GM23338 (cell line): ENCODE measurements at regions not wholly inside any gene's neighbourhood (a gene's known extent, or its start where the extent isn't known, plus 50 kb on each side); places are given as distances from the start of the nearest gene placed in this dataset.

ENCODE experiments used
- ATAC-seq: fragments of 200-7000 bp; cut with Tn5 transposase; 3 replicates; pipeline ENCODE4 v1.9.1; 2020
- DNase-seq: peaks from one replicate; pipeline ENCODE4 v3.0.0-alpha.2; 2015; ENCODE audit warnings: low spot score
- H2AFZ ChIP-seq: fragments of 200-600 bp; sonication (generic); 2 replicates; pipeline ENCODE4 v1.8.0; 2016; ENCODE audit warnings: antibody characterized with exemption, mild to moderate bottlenecking, moderate library complexity
- H3F3A ChIP-seq: fragments of 200-600 bp; sonication (generic); replicated peaks from 2 replicates; pipeline ENCODE4 v1.8.0; 2017; ENCODE audit warnings: antibody characterized with exemption, mixed run types, low read depth
- H3K27ac ChIP-seq: fragments of 200-600 bp; sonication (generic); 2 replicates; pipeline ENCODE4 v1.6.1; 2016; ENCODE audit warnings: low read depth
- H3K27me3 ChIP-seq: fragments of 200-600 bp; sonication (generic); 2 replicates; pipeline ENCODE4 v1.8.0; 2016; ENCODE audit warnings: mild to moderate bottlenecking, mixed run types, moderate library complexity; ENCODE audit not compliant: insufficient read depth
- H3K36me3 ChIP-seq: fragments of 200-600 bp; sonication (generic); 2 replicates; pipeline ENCODE4 v1.8.0; 2016; ENCODE audit warnings: mild to moderate bottlenecking; ENCODE audit not compliant: insufficient read depth
- H3K4me1 ChIP-seq: fragments of 200-600 bp; sonication (generic); 2 replicates; pipeline ENCODE4 v1.8.0; 2016; ENCODE audit warnings: mild to moderate bottlenecking, moderate library complexity; ENCODE audit not compliant: insufficient read depth
- H3K4me2 ChIP-seq: fragments of 200-600 bp; sonication (generic); 2 replicates; pipeline ENCODE4 v1.7.1; 2017; ENCODE audit warnings: mixed run types
- H3K4me3 ChIP-seq: fragments of 200-600 bp; sonication (generic); 2 replicates; pipeline ENCODE4 v1.6.1; 2016; ENCODE audit warnings: mixed run types
- H3K79me2 ChIP-seq: fragments of 200-600 bp; sonication (generic); replicated peaks from 2 replicates; pipeline ENCODE4 v1.8.0; 2017; ENCODE audit warnings: mild to moderate bottlenecking; ENCODE audit not compliant: insufficient read depth
- H3K9me2 ChIP-seq: fragments of 200-600 bp; sonication (generic); 2 replicates; pipeline ENCODE4 v1.8.0; 2017; ENCODE audit not compliant: insufficient read depth
- H4K20me1 ChIP-seq: fragments of 200-600 bp; sonication (generic); replicated peaks from 2 replicates; pipeline ENCODE4 v1.8.0; 2017; ENCODE audit warnings: mild to moderate bottlenecking; ENCODE audit not compliant: insufficient read depth
- H3K27ac Mint-ChIP-seq: 2 replicates; pipeline ENCODE4 v1.8.0; 2020; ENCODE audit warnings: inconsistent platforms, mild to moderate bottlenecking, moderate library complexity, mixed read lengths
- H3K27me3 Mint-ChIP-seq: 3 replicates; pipeline ENCODE4 v1.8.0; 2022; ENCODE audit warnings: low read depth, mild to moderate bottlenecking, moderate library complexity, mixed read lengths, inconsistent platforms; ENCODE audit not compliant: insufficient read depth, poor library complexity
- H3K36me3 Mint-ChIP-seq: 3 replicates; pipeline ENCODE4 v1.8.0; 2021; ENCODE audit warnings: low read depth, mild to moderate bottlenecking, inconsistent platforms, moderate library complexity, mixed read lengths
- H3K4me1 Mint-ChIP-seq: 3 replicates; pipeline ENCODE4 v1.8.0; 2020; ENCODE audit warnings: mild to moderate bottlenecking, inconsistent platforms, mixed read lengths
- H3K4me3 Mint-ChIP-seq: 3 replicates; pipeline ENCODE4 v1.8.0; 2021; ENCODE audit warnings: moderate library complexity, mild to moderate bottlenecking, inconsistent platforms, mixed read lengths
- H3K9me3 Mint-ChIP-seq: 3 replicates; pipeline ENCODE4 v1.8.0; 2020; ENCODE audit warnings: moderate library complexity, mild to moderate bottlenecking, inconsistent platforms, mixed read lengths
- CREB1 ChIP-seq: fragments of 250-450 bp; sonication (Bioruptor Pico); IDR thresholded peaks from 2 replicates; pipeline ENCODE4 v1.5.0; 2020; ENCODE audit warnings: low read depth, mild to moderate bottlenecking, moderate library complexity
- EZH2 ChIP-seq: fragments of 200-600 bp; sonication (generic); IDR thresholded peaks from one replicate; pipeline ENCODE4 v1.8.0; 2017; ENCODE audit warnings: antibody characterized with exemption, mild to moderate bottlenecking, low read depth; ENCODE audit not compliant: unreplicated experiment
- EZH2phosphoT487 ChIP-seq: fragments of 200-600 bp; sonication (generic); IDR thresholded peaks from one replicate; pipeline ENCODE4 v1.8.1; 2018; ENCODE audit warnings: antibody characterized with exemption; ENCODE audit not compliant: unreplicated experiment
- POLR2AphosphoS5 ChIP-seq: IDR thresholded peaks from 2 replicates; pipeline ENCODE4 v1.6.1; 2016; ENCODE audit warnings: antibody characterized with exemption, low read depth
- STAT1 ChIP-seq: IDR thresholded peaks from one replicate; pipeline ENCODE4 v1.6.1; 2016; ENCODE audit warnings: antibody characterized with exemption; ENCODE audit not compliant: unreplicated experiment
- ZNF114 ChIP-seq: fragments of 250-450 bp; sonication (Bioruptor Pico); IDR thresholded peaks from 2 replicates; pipeline ENCODE4 v1.5.0; 2020; ENCODE audit warnings: mild to moderate bottlenecking, moderate library complexity
- TF ChIP-seq, protein P1 (sequence below), 2 experiments: fragments of 200-600 bp in 1 of 2; sonication (generic) in 1 of 2; conservative IDR thresholded peaks; 2 replicates each; pipeline versions ENCODE4 v1.5.1 to v1.6.1; 2016 to 2017; ENCODE audit warnings: antibody characterized with exemption in 2 of 2, low read depth in 2 of 2, mild to moderate bottlenecking in 2 of 2, moderate library complexity in 1 of 2
- TF ChIP-seq, protein P2 (sequence below): fragments of 250-450 bp; sonication (Bioruptor Pico); IDR thresholded peaks from 2 replicates; pipeline ENCODE4 v1.5.0; 2020; ENCODE audit warnings: mild to moderate bottlenecking, moderate library complexity

DNA sequence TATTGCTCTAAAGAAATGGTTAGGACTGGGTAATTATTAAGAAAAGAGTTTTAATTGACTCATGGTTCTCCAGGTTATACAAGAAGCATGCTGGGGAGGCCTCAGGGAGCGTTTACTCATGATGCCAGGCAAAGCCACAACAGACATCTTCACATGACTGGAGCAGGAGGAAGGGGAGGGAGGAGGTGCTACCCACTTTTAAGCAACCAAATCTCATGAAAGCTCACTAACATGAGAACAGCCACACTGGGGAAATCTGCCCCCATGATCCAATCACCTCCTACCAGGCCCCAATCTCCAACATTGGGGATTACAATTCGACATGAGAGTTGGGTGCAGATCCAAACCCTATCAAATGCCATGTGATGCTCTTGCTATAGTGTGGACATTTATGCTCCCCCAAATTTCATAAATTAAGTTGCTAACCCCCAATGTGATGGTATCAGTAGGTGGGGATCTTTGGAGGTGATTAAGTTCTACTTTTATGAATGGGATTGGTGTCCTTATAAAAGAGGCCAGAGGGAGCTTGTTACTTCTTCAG is 773.6 kb upstream of the CDH10 start:
- H3K27ac Mint-ChIP-seq: peak overlapping the region; percentile 52; the same call in 1 of the 2 replicates
- no peaks in the 10 kb centered on the region for H3K9me2 ChIP-seq
- no peak overlapping the region for H3K4me2 ChIP-seq
- peaks cover 31% of the 10 kb centered on the region for H4K20me1 ChIP-seq
- peak; percentile 43 for DNase-seq
- no peaks in the 10 kb centered on the region; the same call in 1 of the 3 replicates for H3K9me3 Mint-ChIP-seq
- H3K4me3 Mint-ChIP-seq: no peak overlapping the region
- peaks cover 10% of the 10 kb centered on the region; the same call in 2 of the 3 replicates for H3K4me1 Mint-ChIP-seq
- H2AFZ ChIP-seq: no peak overlapping the region
- H3K27me3 ChIP-seq: no peaks in the 10 kb centered on the region
- H3K27ac ChIP-seq: peak overlapping the region; percentile 5; the same call in 1 of the 2 replicates
- H3K36me3 ChIP-seq: no peaks in the 10 kb centered on the region; the same call in 1 of the 2 replicates
- H3K4me3 ChIP-seq: no peak overlapping the region
- peaks cover 10% of the 10 kb centered on the region; the same call in 1 of the 2 replicates for H3F3A ChIP-seq
- peak; percentile 48 for ATAC-seq
- peak; percentile 68 for TF ChIP-seq POLR2AphosphoS5
- TF ChIP-seq STAT1: no peak
- TF ChIP-seq, protein P1, sequence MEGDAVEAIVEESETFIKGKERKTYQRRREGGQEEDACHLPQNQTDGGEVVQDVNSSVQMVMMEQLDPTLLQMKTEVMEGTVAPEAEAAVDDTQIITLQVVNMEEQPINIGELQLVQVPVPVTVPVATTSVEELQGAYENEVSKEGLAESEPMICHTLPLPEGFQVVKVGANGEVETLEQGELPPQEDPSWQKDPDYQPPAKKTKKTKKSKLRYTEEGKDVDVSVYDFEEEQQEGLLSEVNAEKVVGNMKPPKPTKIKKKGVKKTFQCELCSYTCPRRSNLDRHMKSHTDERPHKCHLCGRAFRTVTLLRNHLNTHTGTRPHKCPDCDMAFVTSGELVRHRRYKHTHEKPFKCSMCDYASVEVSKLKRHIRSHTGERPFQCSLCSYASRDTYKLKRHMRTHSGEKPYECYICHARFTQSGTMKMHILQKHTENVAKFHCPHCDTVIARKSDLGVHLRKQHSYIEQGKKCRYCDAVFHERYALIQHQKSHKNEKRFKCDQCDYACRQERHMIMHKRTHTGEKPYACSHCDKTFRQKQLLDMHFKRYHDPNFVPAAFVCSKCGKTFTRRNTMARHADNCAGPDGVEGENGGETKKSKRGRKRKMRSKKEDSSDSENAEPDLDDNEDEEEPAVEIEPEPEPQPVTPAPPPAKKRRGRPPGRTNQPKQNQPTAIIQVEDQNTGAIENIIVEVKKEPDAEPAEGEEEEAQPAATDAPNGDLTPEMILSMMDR (conservative IDR thresholded peaks at IDR 0.05; ENCODE audit: low read depth in 2 of 2): no peak
- no peak for TF ChIP-seq EZH2phosphoT487
- peaks cover 17% of the 10 kb centered on the region for H3K36me3 Mint-ChIP-seq
- peaks cover 9% of the 10 kb centered on the region; the same call in 1 of the 2 replicates for H3K79me2 ChIP-seq
- H3K27me3 Mint-ChIP-seq: peaks cover 3% of the 10 kb centered on the region
- H3K4me1 ChIP-seq: no peaks in the 10 kb centered on the region

DNA sequence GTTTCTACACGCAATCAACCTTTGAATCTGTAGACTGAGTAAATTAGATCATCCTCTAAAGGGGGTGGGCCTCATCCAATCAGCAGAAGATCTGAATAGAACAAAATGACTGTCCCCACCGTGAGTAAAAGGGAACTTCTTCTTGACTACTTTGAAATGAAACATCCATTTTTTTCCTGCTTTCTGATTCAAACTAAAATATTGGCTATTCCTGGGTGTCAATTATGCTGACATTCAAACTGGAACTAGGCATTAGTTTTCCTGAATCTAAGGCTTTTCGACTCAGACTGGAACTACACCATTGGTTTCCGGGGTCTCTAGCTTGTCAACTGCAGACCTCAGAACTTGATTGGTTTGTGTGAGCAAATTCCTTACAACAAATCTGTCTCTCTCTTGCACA is 772.2 kb upstream of the CDH10 start:
- no peak overlapping the region for H3K4me3 Mint-ChIP-seq
- no peaks in the 10 kb centered on the region for H3K4me1 ChIP-seq
- ATAC-seq (no peak), DNase-seq (no peak)
- peaks cover 9% of the 10 kb centered on the region; the same call in 1 of the 2 replicates for H3K79me2 ChIP-seq
- H3K4me2 ChIP-seq: no peak overlapping the region
- H4K20me1 ChIP-seq: peaks cover 21% of the 10 kb centered on the region
- H3K9me2 ChIP-seq: no peaks in the 10 kb centered on the region
- H3K27me3 Mint-ChIP-seq: peaks cover 3% of the 10 kb centered on the region
- H3K36me3 Mint-ChIP-seq: peaks cover 21% of the 10 kb centered on the region
- no peak overlapping the region for H3K27ac ChIP-seq
- no peak overlapping the region for H3K27ac Mint-ChIP-seq
- no peaks in the 10 kb centered on the region; the same call in 2 of the 3 replicates for H3K9me3 Mint-ChIP-seq
- no peak overlapping the region for H2AFZ ChIP-seq
- no peaks in the 10 kb centered on the region; the same call in 1 of the 2 replicates for H3K36me3 ChIP-seq
- peaks cover 5% of the 10 kb centered on the region; the same call in 1 of the 3 replicates for H3K4me1 Mint-ChIP-seq
- H3K27me3 ChIP-seq: no peaks in the 10 kb centered on the region
- H3K4me3 ChIP-seq: no peak overlapping the region
- peaks cover 10% of the 10 kb centered on the region; the same call in 1 of the 2 replicates for H3F3A ChIP-seq
- TF ChIP-seq CREB1 (CRISPR knock-in tag) (no peak), POLR2AphosphoS5 (no peak), EZH2phosphoT487 (no peak), EZH2 (no peak), ZNF114 (no peak)
- TF ChIP-seq, protein P1 (conservative IDR thresholded peaks at IDR 0.05; ENCODE audit: low read depth in 2 of 2): no peak
- TF ChIP-seq, protein P2, sequence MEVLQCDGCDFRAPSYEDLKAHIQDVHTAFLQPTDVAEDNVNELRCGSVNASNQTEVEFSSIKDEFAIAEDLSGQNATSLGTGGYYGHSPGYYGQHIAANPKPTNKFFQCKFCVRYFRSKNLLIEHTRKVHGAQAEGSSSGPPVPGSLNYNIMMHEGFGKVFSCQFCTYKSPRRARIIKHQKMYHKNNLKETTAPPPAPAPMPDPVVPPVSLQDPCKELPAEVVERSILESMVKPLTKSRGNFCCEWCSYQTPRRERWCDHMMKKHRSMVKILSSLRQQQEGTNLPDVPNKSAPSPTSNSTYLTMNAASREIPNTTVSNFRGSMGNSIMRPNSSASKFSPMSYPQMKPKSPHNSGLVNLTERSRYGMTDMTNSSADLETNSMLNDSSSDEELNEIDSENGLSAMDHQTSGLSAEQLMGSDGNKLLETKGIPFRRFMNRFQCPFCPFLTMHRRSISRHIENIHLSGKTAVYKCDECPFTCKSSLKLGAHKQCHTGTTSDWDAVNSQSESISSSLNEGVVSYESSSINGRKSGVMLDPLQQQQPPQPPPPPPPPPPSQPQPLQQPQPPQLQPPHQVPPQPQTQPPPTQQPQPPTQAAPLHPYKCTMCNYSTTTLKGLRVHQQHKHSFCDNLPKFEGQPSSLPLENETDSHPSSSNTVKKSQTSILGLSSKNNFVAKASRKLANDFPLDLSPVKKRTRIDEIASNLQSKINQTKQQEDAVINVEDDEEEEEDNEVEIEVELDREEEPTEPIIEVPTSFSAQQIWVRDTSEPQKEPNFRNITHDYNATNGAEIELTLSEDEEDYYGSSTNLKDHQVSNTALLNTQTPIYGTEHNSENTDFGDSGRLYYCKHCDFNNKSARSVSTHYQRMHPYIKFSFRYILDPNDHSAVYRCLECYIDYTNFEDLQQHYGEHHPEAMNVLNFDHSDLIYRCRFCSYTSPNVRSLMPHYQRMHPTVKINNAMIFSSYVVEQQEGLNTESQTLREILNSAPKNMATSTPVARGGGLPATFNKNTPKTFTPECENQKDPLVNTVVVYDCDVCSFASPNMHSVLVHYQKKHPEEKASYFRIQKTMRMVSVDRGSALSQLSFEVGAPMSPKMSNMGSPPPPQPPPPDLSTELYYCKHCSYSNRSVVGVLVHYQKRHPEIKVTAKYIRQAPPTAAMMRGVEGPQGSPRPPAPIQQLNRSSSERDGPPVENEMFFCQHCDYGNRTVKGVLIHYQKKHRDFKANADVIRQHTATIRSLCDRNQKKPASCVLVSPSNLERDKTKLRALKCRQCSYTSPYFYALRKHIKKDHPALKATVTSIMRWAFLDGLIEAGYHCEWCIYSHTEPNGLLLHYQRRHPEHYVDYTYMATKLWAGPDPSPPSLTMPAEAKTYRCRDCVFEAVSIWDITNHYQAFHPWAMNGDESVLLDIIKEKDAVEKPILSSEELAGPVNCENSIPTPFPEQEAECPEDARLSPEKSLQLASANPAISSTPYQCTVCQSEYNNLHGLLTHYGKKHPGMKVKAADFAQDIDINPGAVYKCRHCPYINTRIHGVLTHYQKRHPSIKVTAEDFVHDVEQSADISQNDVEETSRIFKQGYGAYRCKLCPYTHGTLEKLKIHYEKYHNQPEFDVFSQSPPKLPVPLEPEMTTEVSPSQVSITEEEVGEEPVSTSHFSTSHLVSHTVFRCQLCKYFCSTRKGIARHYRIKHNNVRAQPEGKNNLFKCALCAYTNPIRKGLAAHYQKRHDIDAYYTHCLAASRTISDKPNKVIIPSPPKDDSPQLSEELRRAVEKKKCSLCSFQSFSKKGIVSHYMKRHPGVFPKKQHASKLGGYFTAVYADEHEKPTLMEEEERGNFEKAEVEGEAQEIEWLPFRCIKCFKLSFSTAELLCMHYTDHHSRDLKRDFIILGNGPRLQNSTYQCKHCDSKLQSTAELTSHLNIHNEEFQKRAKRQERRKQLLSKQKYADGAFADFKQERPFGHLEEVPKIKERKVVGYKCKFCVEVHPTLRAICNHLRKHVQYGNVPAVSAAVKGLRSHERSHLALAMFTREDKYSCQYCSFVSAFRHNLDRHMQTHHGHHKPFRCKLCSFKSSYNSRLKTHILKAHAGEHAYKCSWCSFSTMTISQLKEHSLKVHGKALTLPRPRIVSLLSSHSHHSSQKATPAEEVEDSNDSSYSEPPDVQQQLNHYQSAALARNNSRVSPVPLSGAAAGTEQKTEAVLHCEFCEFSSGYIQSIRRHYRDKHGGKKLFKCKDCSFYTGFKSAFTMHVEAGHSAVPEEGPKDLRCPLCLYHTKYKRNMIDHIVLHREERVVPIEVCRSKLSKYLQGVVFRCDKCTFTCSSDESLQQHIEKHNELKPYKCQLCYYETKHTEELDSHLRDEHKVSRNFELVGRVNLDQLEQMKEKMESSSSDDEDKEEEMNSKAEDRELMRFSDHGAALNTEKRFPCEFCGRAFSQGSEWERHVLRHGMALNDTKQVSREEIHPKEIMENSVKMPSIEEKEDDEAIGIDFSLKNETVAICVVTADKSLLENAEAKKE (CRISPR knock-in tag): no peak
